Heart right ventricle (tissue), 16 donors: ENCODE measurements at regions not wholly inside any gene's neighbourhood (a gene's known extent, or its start where the extent isn't known, plus 50 kb on each side); places are given as distances from the start of the nearest gene placed in this dataset.

Source experiments
- ATAC-seq, 8 donors: fragments of 200-7000 bp; cut with Tn5 transposase; one replicate each; pipeline ENCODE4 v1.9.1; 2020; ENCODE audit warnings: mild to moderate bottlenecking in 8 of 8, moderate library complexity in 8 of 8, moderate number of reproducible peaks in 1 of 8
- DNase-seq, 2 donors: peaks; one replicate each; pipeline ENCODE4 v3.0.0-alpha.2; 2020
- H3K27ac ChIP-seq, 10 donors: fragments of 200-600 bp; sonication (generic) in 2 of 10; one replicate each; pipeline versions ENCODE4 v1.5.0 to v1.8.0; 2020 to 2022; ENCODE audit warnings: mild to moderate bottlenecking in 3 of 10
- H3K27me3 ChIP-seq, 7 donors: fragments of 200-600 bp; one replicate each; pipeline ENCODE4 v1.8.0; 2021 to 2022; ENCODE audit warnings: mild to moderate bottlenecking in 2 of 7
- H3K36me3 ChIP-seq, 9 donors: fragments of 200-600 bp; sonication (generic) in 1 of 9; one replicate each; pipeline versions ENCODE4 v1.5.0 to v1.8.0; 2020 to 2022; ENCODE audit warnings: mild to moderate bottlenecking in 2 of 9
- H3K4me1 ChIP-seq, 9 donors: fragments of 200-600 bp; sonication (generic) in 1 of 9; one replicate each; pipeline versions ENCODE4 v1.5.0 to v1.8.0; 2020 to 2022; ENCODE audit warnings: mild to moderate bottlenecking in 4 of 9
- H3K4me3 ChIP-seq, 10 donors: fragments of 200-600 bp; sonication (generic) in 2 of 10; one replicate each; pipeline versions ENCODE4 v1.5.0 to v1.8.0; 2020 to 2022; ENCODE audit warnings: mild to moderate bottlenecking in 7 of 10, moderate library complexity in 2 of 10
- H3K9me3 ChIP-seq, 11 donors: fragments of 200-600 bp in 10 of 11; sonication (generic) in 2 of 11; one replicate each; pipeline versions ENCODE4 v1.5.0 to v1.8.0; 2013 to 2022; ENCODE audit warnings: mild to moderate bottlenecking in 2 of 11, control low read depth in 1 of 11, moderate library complexity in 1 of 11
- CTCF ChIP-seq, 9 donors: fragments of 200-600 bp; sonication (generic) in 2 of 9; IDR thresholded peaks; one replicate each; pipeline versions ENCODE4 v1.5.0 to v1.8.0; 2021 to 2022; ENCODE audit warnings: antibody characterized with exemption in 9 of 9, mild to moderate bottlenecking in 5 of 9, moderate library complexity in 1 of 9
- WGBS, 2 donors: extraction: QIAGEN DNeasy Blood & Tissue Kit; methylation state at CpG; one replicate each; pipeline ENCODE4 v1.1.7; 2013; ENCODE audit warnings: inconsistent platforms in 1 of 2; 5-methylcytosine and 5-hydroxymethylcytosine counted together
- intact Hi-C, 10 donors: fragments of 100-400 bp; cut with DNase I; formaldehyde crosslinking; loops; one replicate each; pipeline versions ENCODE4 v1.11.1 to v1.14.2; 2022
- donor health status: Arrhythmogenic right ventricular cardiomyopathy.
- donor health status: ischemic (EF 13 %, LVEDD 7.1; RV severe dilation, severe dysfunction).
- donor health status: healthy with polysubstance abuse.
- donor health status: DM: no; HTN: yes; CAD: no.
- donor health status: DM: no; HTN: no; CAD: no.
- donor health status: ischemic (EF 25% LVEDD 6.9; RV normal size, moderate dysfunction).
- donor health status: ischemic (EF 25% LVEDD 5.7; RV mildly dilated, moderate dysfunction).
- donor health status: healthy.
- donor health status: DM: yes; HTN: yes; CAD: no.
- donor health status: Ischemic cardiomyopathy.
- donor health status: ischemic (EF 35%, LVEDD 5.7; RV mildly dilated, moderate dysfunction).
- donor health status: nonischemic (EF 11% LVEDD 7.7; RV severe dilation, severe dysfunction).
- donor health status: DM: yes; HTN: yes; CAD: no.
- donor health status: PGD.
- donor health status: ischemic (EF 29% LVEDD 5.4; RV normal size, mild dysfunction).
- donor health status: nonischemic (EF 23%, LVEDD 6.1; RV moderate dilation, normal function).

GRCh38 chr6:147132889-147133288 lies 71.3 kb upstream of the STXBP5 start:
- ATAC-seq: no peak
- peaks cover 0 to 17% (median 8%) of the 10 kb centered on the region in 9 donors for H3K4me1 ChIP-seq

DNA sequence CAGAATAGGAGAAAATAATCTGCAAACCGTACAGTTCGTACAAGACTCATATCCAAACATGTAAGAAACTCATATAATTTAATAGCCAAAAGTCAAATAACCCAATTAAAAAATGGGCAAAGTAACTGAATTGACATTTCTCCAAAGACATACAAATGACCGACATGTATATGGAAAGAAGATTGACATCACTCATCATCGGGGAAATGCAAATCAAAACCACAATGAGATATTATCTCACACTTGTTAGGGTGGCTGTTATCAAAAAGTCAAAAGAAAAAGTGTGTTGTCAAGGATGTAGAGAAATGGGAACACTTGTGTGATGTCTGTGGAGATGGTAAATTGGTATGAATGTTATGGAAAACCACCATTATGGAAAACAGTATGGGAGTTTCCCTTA lies 70.5 kb upstream of the STXBP5 start:
- Histone ChIP-seq H3K36me3 (no peaks in the 10 kb centered on the region), H3K4me1 (peaks cover 0 to 17% (median 8%) of the 10 kb centered on the region in 9 donors), H3K9me3 (no peaks in the 10 kb centered on the region), H3K27me3 (no peaks in the 10 kb centered on the region), H3K4me3 (no peak overlapping the region), H3K27ac (no peak overlapping the region)
- WGBS, 2 donors: 93 to 94% methylated on average over 4 of the region's 4 CpGs
- no peak for TF ChIP-seq CTCF (IDR thresholded peaks at IDR 0.05)
- DNase-seq: no peak
- no peak for ATAC-seq
- intact Hi-C loops: loop anchor here in 1 of 10 donors (5.0 kb wide), 1 partner anchor 69 kb away; the partner anchor contains the start of gene STXBP5

More at GRCh38 chr6:147132889-147133288, 71.3 kb upstream of the STXBP5 start:
- TF ChIP-seq CTCF (IDR thresholded peaks at IDR 0.05): no peak
- no peaks in the 10 kb centered on the region for H3K9me3 ChIP-seq
- no peak overlapping the region for H3K27ac ChIP-seq
- H3K36me3 ChIP-seq: no peaks in the 10 kb centered on the region
- DNase-seq: no peak
- no peak overlapping the region for H3K4me3 ChIP-seq
- WGBS, 2 donors: 90 to 97% methylated on average over 3 of the region's 3 CpGs
- intact Hi-C loops: loop anchor here in 1 of 10 donors (5.0 kb wide), 1 partner anchor 69 kb away; the partner anchor contains the start of gene STXBP5
- no peaks in the 10 kb centered on the region for H3K27me3 ChIP-seq

DNA sequence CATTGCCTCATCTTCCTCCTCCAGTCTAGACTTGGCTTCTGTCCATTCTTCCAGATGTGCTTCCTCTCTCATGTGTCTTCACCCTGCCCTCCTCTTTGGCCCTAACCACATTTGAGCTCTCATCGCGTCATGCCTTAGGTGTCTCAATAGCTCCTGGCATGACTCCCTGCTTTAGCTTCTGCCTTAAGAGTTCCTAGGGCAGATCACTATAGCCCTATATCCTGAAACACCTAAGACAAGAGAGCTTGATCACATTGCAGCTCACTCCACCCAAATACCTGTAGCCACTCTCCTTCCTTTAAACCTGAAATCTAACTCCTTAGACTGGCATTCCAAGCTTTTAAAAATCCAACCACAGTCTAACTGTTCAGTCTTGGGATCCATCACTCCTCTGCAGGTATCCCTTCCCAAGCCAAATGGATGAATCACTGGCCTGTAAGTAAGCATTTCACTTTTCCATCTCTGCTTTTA lies 69.0 kb upstream of the STXBP5 start:
- no peak overlapping the region for H3K27ac ChIP-seq
- ATAC-seq: peak in 1 of 8 donors; percentile 80
- intact Hi-C loops: no loop called here
- TF ChIP-seq CTCF (IDR thresholded peaks at IDR 0.05): no peak
- H3K4me1 ChIP-seq: peaks cover 0 to 16% (median 8%) of the 10 kb centered on the region in 9 donors
- no peak for DNase-seq
- H3K4me3 ChIP-seq: no peak overlapping the region
- no peaks in the 10 kb centered on the region for H3K36me3 ChIP-seq
- no peaks in the 10 kb centered on the region for H3K27me3 ChIP-seq
- H3K9me3 ChIP-seq: no peaks in the 10 kb centered on the region
- 45 to 54% methylated on average over 2 of the region's 2 CpGs for WGBS, 2 donors

- Histone ChIP-seq H3K4me3 (no peak overlapping the region), H3K27me3 (no peaks in the 10 kb centered on the region), H3K9me3 (no peaks in the 10 kb centered on the region), H3K36me3 (no peaks in the 10 kb centered on the region), H3K4me1 (peaks cover 0 to 11% (median 3%) of the 10 kb centered on the region in 9 donors), H3K27ac (no peak overlapping the region)
- no peak for TF ChIP-seq CTCF (IDR thresholded peaks at IDR 0.05)
- intact Hi-C loops: no loop called here
- 52 to 54% methylated on average over 2 of the region's 2 CpGs for WGBS, 2 donors
- ATAC-seq (no peak), DNase-seq (no peak)
Observed at GRCh38 chr6:147136057-147136456, 68.2 kb upstream of the STXBP5 start.
